ENCODE measurements at regions not wholly inside any gene's neighbourhood (a gene's known extent, or its start where the extent isn't known, plus 50 kb on each side); places are given as distances from the start of the nearest gene placed in this dataset.
"Not testable (repeated sequence)": the region's sequence is repeated elsewhere in the genome, so short reads cannot be mapped to it uniquely, and the experiment has no call there.

DNA sequence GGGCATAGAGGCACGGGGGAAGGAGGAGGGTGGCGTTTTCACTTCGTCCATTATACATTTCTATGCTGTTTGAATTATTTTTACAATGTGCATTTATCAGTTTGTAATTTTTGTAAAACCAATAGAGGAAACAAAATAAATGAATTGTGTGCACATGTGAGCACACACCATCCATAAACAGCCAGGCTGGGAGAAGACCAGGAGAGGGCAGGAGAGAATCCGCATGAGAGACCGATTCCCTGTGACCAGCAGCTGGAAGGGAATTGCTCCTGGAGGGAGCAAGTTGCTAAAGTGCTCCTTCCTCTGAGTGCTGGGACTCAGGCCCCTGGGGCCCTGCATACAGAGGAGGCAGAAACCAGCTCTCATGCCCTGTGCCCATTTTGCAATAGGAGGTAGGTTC lies 126.0 kb downstream of the ABCC12 start:
- H3K4me1 ChIP-seq (ENCODE audit: control insufficient read depth in 1 of 2, insufficient read depth in 2 of 2, low read length in 2 of 2) = no peaks in the 10 kb centered on the region
- H3K4me3 ChIP-seq (ENCODE audit: low read depth in 1 of 2, low read length in 2 of 2) = no peak overlapping the region
- H3K27ac ChIP-seq (ENCODE audit: low read length) = no peak overlapping the region
- no peaks in the 10 kb centered on the region for H3K36me3 ChIP-seq (ENCODE audit: control insufficient read depth in 1 of 2, insufficient read depth in 2 of 2, low read length in 2 of 2)
- no peaks in the 10 kb centered on the region for H3K27me3 ChIP-seq (ENCODE audit: low read depth, low read length)
- H3K9me3 ChIP-seq (ENCODE audit: control insufficient read depth in 1 of 2, low read length in 2 of 2) = peaks cover 0 to 5% of the 10 kb centered on the region in 2 donors

DNA sequence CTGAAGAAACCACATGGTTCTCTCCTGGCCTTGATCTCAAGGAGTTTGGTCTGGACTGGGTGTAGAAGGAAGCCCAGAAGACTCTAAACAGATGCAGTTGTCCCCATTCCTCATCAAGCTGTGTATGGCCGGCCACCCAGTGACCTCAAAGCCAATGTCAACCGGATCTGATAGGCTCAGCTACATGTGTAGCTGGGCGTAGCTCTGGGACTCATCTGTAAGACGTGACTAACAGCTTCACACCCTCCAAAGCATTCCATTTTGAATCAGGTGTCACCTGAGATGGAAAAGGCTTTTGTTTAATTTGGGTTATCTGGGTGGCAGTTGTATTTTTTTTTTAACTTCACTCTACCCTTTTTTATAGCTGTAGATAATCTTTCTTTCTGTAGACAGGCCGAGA lies 130.4 kb downstream of the ABCC12 start:
- H3K27me3 ChIP-seq (ENCODE audit: low read depth, low read length) = no peaks in the 10 kb centered on the region
- no peaks in the 10 kb centered on the region for H3K4me1 ChIP-seq (ENCODE audit: control insufficient read depth in 1 of 2, insufficient read depth in 2 of 2, low read length in 2 of 2)
- no peak overlapping the region for H3K27ac ChIP-seq (ENCODE audit: low read length)
- no peak overlapping the region for H3K4me3 ChIP-seq (ENCODE audit: low read depth in 1 of 2, low read length in 2 of 2)
- H3K36me3 ChIP-seq (ENCODE audit: control insufficient read depth in 1 of 2, insufficient read depth in 2 of 2, low read length in 2 of 2) = no peaks in the 10 kb centered on the region
- H3K9me3 ChIP-seq (ENCODE audit: control insufficient read depth in 1 of 2, low read length in 2 of 2) = no peaks in the 10 kb centered on the region

DNA sequence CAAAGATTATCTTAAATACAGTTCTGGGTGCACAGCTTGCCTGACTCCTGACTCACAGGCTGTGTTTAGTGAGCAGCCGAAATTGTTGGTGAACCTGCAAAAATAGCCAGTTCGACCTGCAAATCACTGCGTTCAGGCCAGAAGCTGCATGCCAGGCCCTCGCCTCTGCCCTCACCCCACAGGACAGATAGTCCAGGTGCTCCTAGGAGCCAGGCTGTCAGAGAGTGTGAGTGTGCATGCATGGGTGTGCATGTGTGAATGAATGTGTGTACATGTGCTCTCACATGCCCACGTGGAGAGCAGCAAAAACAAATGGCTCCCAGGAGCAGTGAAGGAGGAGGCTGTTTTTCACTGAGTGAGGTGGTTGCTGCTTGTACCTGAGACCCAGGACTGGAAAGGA lies 131.8 kb downstream of the ABCC12 start:
- Histone ChIP-seq H3K27me3 (ENCODE audit: low read depth, low read length) (no peaks in the 10 kb centered on the region), H3K4me1 (ENCODE audit: control insufficient read depth in 1 of 2, insufficient read depth in 2 of 2, low read length in 2 of 2) (no peaks in the 10 kb centered on the region), H3K36me3 (ENCODE audit: control insufficient read depth in 1 of 2, insufficient read depth in 2 of 2, low read length in 2 of 2) (no peaks in the 10 kb centered on the region), H3K4me3 (ENCODE audit: low read depth in 1 of 2, low read length in 2 of 2) (no peak overlapping the region), H3K27ac (ENCODE audit: low read length) (no peak overlapping the region), H3K9me3 (ENCODE audit: control insufficient read depth in 1 of 2, low read length in 2 of 2) (no peaks in the 10 kb centered on the region)

DNA sequence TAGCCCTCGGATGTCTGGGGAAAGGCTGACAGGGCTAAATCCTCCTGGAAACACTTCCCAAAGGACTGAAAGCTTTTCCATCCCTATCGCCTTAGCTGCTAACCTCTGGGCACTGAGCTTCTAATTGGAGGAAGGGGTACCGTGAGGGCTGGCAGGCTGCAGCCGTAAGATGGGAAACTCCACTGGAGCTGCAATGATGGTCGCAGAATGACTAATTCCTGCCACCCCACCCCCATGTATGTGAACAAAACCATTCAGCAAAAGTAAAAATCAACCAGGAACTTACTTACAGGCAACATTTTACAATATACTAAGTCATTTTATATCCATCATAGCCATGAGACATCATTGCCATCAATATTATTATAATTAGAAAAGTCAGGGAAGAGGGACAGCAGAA lies 133.3 kb downstream of the ABCC12 start:
- Histone ChIP-seq H3K36me3 (ENCODE audit: control insufficient read depth in 1 of 2, insufficient read depth in 2 of 2, low read length in 2 of 2) (no peaks in the 10 kb centered on the region), H3K4me1 (ENCODE audit: control insufficient read depth in 1 of 2, insufficient read depth in 2 of 2, low read length in 2 of 2) (no peaks in the 10 kb centered on the region), H3K27me3 (ENCODE audit: low read depth, low read length) (no peaks in the 10 kb centered on the region), H3K4me3 (ENCODE audit: low read depth in 1 of 2, low read length in 2 of 2) (no peak overlapping the region), H3K9me3 (ENCODE audit: control insufficient read depth in 1 of 2, low read length in 2 of 2) (no peaks in the 10 kb centered on the region), H3K27ac (ENCODE audit: low read length) (no peak overlapping the region)

DNA sequence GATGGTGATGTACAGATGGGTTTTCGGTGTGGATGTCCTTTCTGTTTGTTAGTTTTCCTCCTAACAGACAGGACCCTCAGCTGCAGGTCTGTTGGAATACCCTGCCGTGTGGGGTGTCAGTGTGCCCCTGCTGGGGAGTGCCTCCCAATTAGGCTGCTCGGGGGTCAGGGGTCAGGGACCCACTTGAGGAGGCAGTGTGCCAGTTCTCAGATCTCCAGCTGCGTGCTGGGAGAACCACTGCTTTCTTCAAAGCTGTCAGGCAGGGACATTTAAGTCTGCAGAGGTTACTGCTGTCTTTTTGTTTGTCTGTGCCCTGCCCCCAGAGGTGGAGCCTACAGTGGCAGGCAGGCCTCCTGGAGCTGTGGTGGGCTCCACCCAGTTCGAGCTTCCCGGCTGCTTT lies 135.2 kb downstream of the ABCC12 start:
- H3K9me3 ChIP-seq (ENCODE audit: control insufficient read depth in 1 of 2, low read length in 2 of 2) = not testable (repeated sequence)

DNA sequence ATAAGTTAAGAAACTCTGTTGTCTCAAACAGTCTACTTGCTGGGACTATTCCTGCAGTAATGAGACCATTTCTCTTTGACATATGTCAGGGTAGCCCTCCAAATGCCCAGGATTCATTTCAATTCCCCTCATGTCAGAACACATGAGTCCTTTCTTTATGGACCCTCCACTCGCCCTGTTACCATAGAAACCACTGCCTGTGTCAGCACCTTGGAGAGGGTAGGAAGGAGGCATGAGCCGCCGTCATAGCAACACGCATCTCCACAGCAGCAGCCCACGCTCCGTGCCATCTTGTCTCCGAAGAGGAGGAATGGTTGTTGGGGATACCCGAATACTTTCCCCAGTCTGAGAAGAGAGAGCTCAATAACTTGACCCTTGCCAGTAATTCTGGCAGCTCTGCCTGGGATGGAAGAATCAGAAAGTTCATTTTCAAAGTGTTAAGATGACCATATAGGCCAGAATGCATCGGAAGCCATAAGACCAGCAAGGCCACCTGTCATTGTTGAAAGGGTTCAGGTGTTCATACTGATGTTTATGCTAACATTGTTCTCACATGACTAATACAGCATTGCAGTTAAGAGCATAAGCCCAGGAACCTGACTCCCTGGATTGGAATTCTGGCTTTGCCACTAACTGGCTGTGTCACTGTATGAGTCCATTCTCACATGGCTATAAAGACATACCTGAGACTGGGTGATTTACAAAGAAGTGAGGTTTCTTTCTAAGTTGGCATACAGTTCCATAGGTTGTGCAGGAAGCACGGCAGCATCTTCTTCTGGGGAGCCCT lies 141.3 kb downstream of the ABCC12 start:
- no peak overlapping the region for H3K4me3 ChIP-seq (ENCODE audit: low read depth in 1 of 2, low read length in 2 of 2)
- H3K9me3 ChIP-seq (ENCODE audit: control insufficient read depth in 1 of 2, low read length in 2 of 2) = peaks cover 0 to 3% of the 10 kb centered on the region in 2 donors
- H3K27ac ChIP-seq (ENCODE audit: low read length) = no peak overlapping the region
- H3K36me3 ChIP-seq (ENCODE audit: control insufficient read depth in 1 of 2, insufficient read depth in 2 of 2, low read length in 2 of 2) = no peaks in the 10 kb centered on the region
- no peaks in the 10 kb centered on the region for H3K27me3 ChIP-seq (ENCODE audit: low read depth, low read length)
- H3K4me1 ChIP-seq (ENCODE audit: control insufficient read depth in 1 of 2, insufficient read depth in 2 of 2, low read length in 2 of 2) = no peaks in the 10 kb centered on the region

More for the DNA sequence above, 135.2 kb downstream of the ABCC12 start:
- not testable (repeated sequence) for H3K36me3 ChIP-seq (ENCODE audit: control insufficient read depth in 1 of 2, insufficient read depth in 2 of 2, low read length in 2 of 2); H3K27ac ChIP-seq (ENCODE audit: low read length); H3K27me3 ChIP-seq (ENCODE audit: low read depth, low read length); H3K4me1 ChIP-seq (ENCODE audit: control insufficient read depth in 1 of 2, insufficient read depth in 2 of 2, low read length in 2 of 2); H3K4me3 ChIP-seq (ENCODE audit: low read depth in 1 of 2, low read length in 2 of 2)

DNA sequence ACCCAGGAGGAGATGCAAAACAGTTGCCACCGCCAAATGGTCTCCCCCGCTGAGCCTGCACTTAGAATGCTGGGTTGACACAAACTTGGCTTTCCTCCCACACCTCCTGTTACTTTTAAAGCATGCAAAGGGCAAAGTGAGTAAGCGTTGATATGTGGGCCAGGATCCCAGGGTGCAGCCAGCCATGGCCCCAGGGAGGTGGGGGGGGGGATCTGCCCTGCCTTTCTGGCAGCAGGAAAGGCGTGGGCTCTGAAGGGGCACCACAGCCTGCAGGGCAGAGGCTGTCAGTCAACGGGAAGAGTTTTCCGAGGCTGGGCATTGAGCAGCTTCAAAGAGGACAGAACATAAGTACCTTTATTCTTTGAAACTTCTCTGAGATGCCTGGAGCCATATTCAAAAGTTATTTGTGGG lies 142.3 kb downstream of the ABCC12 start:
- Histone ChIP-seq H3K4me1 (ENCODE audit: control insufficient read depth in 1 of 2, insufficient read depth in 2 of 2, low read length in 2 of 2) (no peaks in the 10 kb centered on the region), H3K27ac (ENCODE audit: low read length) (no peak overlapping the region), H3K27me3 (ENCODE audit: low read depth, low read length) (no peaks in the 10 kb centered on the region), H3K4me3 (ENCODE audit: low read depth in 1 of 2, low read length in 2 of 2) (no peak overlapping the region), H3K36me3 (ENCODE audit: control insufficient read depth in 1 of 2, insufficient read depth in 2 of 2, low read length in 2 of 2) (no peaks in the 10 kb centered on the region), H3K9me3 (ENCODE audit: control insufficient read depth in 1 of 2, low read length in 2 of 2) (peaks cover 0 to 6% of the 10 kb centered on the region in 2 donors)

DNA sequence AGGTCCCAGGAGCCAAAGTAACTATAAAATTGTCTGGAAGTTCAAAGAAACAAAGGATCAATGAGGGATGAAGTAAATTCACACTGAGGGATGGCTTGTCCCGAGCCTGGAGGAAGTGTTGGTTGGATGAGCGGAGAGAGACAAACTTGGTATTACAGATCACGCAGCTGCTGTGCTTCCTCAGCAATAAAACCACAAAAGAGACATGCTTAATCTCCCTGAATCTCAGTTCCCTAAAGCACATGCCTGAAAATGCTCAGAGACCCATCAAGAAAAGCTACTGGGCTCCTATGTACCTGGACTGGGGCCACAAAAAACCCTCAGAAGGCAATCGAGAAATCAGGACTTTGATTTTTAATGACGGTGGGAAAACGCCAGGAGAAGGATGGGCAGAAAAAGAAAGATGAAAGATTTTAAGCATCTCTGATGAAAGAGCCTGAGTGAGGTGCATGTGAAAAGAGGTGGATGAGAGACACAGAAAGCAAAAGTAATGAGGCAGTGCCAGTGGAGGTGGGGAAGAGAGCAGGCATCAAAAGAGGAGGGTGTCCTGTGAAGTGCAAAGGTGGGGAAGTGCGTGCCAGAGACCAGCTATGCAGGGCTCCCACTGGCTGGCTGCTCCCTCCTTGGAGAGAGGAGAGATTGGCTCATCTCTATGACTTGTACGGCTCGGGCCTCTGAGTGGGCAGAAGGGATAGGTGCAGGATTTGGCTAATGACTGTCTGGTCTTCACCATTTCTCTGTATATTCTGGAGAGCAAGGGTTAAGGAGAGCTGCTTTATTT lies 143.7 kb downstream of the ABCC12 start:
- Histone ChIP-seq H3K27me3 (ENCODE audit: low read depth, low read length) (no peaks in the 10 kb centered on the region), H3K4me1 (ENCODE audit: control insufficient read depth in 1 of 2, insufficient read depth in 2 of 2, low read length in 2 of 2) (no peaks in the 10 kb centered on the region), H3K4me3 (ENCODE audit: low read depth in 1 of 2, low read length in 2 of 2) (no peak overlapping the region)

DNA sequence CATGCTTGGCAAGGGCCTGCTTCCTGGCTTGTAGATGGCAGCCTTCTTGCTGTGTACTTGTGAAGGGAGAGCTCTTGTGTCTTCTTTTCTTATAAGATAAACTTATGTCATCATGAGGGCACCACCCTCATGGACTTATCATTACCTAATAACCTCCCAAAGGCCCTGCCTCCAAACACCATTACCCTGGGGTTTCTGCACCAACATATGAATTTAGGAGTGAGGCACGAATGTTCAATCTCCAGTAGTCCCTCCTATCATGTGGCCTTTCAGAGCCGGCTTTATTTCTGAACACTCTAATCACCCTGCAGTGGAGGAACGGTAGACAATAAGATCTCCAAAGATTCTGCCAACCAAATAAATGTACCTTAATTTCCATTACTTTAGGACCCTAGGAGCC lies 144.3 kb downstream of the ABCC12 start:
- Histone ChIP-seq H3K4me1 (ENCODE audit: control insufficient read depth in 1 of 2, insufficient read depth in 2 of 2, low read length in 2 of 2) (no peaks in the 10 kb centered on the region), H3K27me3 (ENCODE audit: low read depth, low read length) (no peaks in the 10 kb centered on the region), H3K4me3 (ENCODE audit: low read depth in 1 of 2, low read length in 2 of 2) (no peak overlapping the region), H3K36me3 (ENCODE audit: control insufficient read depth in 1 of 2, insufficient read depth in 2 of 2, low read length in 2 of 2) (no peaks in the 10 kb centered on the region), H3K27ac (ENCODE audit: low read length) (no peak overlapping the region), H3K9me3 (ENCODE audit: control insufficient read depth in 1 of 2, low read length in 2 of 2) (peaks cover 0 to 6% of the 10 kb centered on the region in 2 donors)

More for the DNA sequence above, 143.7 kb downstream of the ABCC12 start:
- H3K27ac ChIP-seq (ENCODE audit: low read length) = no peak overlapping the region
- no peaks in the 10 kb centered on the region for H3K36me3 ChIP-seq (ENCODE audit: control insufficient read depth in 1 of 2, insufficient read depth in 2 of 2, low read length in 2 of 2)
- peaks cover 0 to 6% of the 10 kb centered on the region in 2 donors for H3K9me3 ChIP-seq (ENCODE audit: control insufficient read depth in 1 of 2, low read length in 2 of 2)

DNA sequence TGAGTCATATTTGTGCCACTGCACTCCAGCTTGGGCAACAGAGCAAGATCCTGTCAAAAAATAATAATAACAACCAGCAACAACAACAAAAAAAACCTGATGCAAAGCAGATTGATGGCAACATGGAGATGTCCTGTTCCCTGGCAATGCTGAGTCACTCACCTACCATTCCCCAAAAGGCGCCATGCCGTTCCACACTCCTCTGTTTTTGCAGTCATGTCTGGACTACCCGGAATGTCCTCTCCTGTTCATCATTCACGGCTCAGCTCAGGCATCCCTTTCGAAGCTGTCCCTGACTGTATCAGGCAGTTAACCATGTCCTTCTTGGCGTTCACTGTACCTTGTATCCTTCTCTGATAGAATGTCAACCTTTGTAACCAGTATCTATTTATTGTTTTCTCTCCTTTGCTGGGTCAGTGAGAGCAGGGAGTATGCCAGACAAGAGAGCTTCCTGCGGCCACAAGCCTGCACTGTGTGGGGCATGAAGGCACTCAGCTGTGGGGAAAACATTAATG lies 147.7 kb downstream of the ABCC12 start:
- peaks cover 0 to 3% of the 10 kb centered on the region in 2 donors for H3K9me3 ChIP-seq (ENCODE audit: control insufficient read depth in 1 of 2, low read length in 2 of 2)
- no peak overlapping the region for H3K27ac ChIP-seq (ENCODE audit: low read length)
- H3K27me3 ChIP-seq (ENCODE audit: low read depth, low read length) = no peaks in the 10 kb centered on the region
- H3K4me3 ChIP-seq (ENCODE audit: low read depth in 1 of 2, low read length in 2 of 2) = no peak overlapping the region
- H3K4me1 ChIP-seq (ENCODE audit: control insufficient read depth in 1 of 2, insufficient read depth in 2 of 2, low read length in 2 of 2) = no peaks in the 10 kb centered on the region
- H3K36me3 ChIP-seq (ENCODE audit: control insufficient read depth in 1 of 2, insufficient read depth in 2 of 2, low read length in 2 of 2) = no peaks in the 10 kb centered on the region

DNA sequence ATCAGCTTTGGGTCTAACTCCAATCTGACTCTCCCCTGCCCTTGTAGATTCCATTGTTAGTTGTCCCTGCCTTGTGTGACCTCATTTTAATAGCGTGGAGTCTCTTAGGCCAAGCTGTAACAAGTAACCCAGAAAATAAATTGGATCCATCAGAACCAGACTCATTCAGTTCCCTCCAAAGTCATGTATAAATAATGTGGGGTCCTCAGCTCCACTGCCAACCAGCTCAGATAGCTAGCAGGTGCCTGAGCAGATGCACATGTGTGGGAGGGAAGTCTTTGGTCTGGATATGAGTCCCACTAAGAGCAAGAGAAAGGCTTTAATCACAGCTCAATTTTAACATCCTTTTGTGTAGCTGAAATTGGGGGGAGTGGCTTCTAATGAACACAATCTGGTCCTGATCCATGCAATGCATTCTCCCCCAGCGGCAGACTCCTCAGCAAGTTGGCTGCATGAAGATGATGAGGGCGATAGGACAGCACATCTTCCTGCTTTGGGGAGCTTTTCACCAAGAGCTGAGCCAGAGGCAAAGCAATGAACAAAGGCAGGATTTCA lies 151.6 kb downstream of the ABCC12 start:
- Histone ChIP-seq H3K27ac (ENCODE audit: low read length) (no peak overlapping the region), H3K4me1 (ENCODE audit: control insufficient read depth in 1 of 2, insufficient read depth in 2 of 2, low read length in 2 of 2) (no peaks in the 10 kb centered on the region), H3K4me3 (ENCODE audit: low read depth in 1 of 2, low read length in 2 of 2) (no peak overlapping the region), H3K36me3 (ENCODE audit: control insufficient read depth in 1 of 2, insufficient read depth in 2 of 2, low read length in 2 of 2) (no peaks in the 10 kb centered on the region), H3K9me3 (ENCODE audit: control insufficient read depth in 1 of 2, low read length in 2 of 2) (peaks cover 0 to 2% of the 10 kb centered on the region in 2 donors), H3K27me3 (ENCODE audit: low read depth, low read length) (no peaks in the 10 kb centered on the region)

Measured in muscle layer of duodenum (tissue), 2 donors.